Omental fat pad (tissue), 3 donors: ENCODE measurements at regions not wholly inside any gene's neighbourhood (a gene's known extent, or its start where the extent isn't known, plus 50 kb on each side); places are given as distances from the start of the nearest gene placed in this dataset.
A peak's percentile ranks its signal among the peaks of the same experiment; 100 is the strongest.

ENCODE experiments used
- ATAC-seq: fragments of 150-250 bp; one replicate; pipeline ENCODE4 v1.9.1; 2016; ENCODE audit warnings: mild to moderate bottlenecking, moderate library complexity; ENCODE audit not compliant: low FRiP score
- DNase-seq: peaks from one replicate; pipeline ENCODE4 v3.0.0-alpha.2; 2019; ENCODE audit warnings: low spot score
- TF ChIP-seq, protein P1 (sequence below), 3 donors: fragments of 450-650 bp; IDR thresholded peaks; one replicate each; pipeline ENCODE4 v1.5.1; 2016 to 2017; ENCODE audit warnings: antibody characterized with exemption in 3 of 3, mild to moderate bottlenecking in 3 of 3, moderate library complexity in 2 of 3

DNA sequence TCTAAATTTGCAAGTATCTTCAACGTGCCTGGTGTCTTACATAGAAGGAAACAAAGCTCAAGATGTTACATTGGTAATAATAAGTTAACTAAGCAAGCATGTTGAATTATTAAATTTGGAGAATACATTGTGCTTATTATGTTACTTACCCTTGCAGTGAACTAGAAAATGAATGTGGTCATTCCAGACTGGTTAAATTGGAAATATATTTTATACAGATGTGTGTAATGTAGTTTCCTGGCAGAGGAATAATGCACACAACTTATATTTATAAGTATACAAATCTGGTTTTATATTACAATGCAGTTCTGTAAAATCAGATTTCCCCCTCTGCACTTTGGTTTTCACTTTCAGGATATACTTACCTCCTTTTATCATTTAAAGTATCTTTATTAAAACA, 159.9 kb upstream of the SLIT2 start:
- TF ChIP-seq, protein P1, sequence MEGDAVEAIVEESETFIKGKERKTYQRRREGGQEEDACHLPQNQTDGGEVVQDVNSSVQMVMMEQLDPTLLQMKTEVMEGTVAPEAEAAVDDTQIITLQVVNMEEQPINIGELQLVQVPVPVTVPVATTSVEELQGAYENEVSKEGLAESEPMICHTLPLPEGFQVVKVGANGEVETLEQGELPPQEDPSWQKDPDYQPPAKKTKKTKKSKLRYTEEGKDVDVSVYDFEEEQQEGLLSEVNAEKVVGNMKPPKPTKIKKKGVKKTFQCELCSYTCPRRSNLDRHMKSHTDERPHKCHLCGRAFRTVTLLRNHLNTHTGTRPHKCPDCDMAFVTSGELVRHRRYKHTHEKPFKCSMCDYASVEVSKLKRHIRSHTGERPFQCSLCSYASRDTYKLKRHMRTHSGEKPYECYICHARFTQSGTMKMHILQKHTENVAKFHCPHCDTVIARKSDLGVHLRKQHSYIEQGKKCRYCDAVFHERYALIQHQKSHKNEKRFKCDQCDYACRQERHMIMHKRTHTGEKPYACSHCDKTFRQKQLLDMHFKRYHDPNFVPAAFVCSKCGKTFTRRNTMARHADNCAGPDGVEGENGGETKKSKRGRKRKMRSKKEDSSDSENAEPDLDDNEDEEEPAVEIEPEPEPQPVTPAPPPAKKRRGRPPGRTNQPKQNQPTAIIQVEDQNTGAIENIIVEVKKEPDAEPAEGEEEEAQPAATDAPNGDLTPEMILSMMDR (IDR thresholded peaks at IDR 0.05), result no peak
- ATAC-seq (no peak), DNase-seq (no peak)

DNA sequence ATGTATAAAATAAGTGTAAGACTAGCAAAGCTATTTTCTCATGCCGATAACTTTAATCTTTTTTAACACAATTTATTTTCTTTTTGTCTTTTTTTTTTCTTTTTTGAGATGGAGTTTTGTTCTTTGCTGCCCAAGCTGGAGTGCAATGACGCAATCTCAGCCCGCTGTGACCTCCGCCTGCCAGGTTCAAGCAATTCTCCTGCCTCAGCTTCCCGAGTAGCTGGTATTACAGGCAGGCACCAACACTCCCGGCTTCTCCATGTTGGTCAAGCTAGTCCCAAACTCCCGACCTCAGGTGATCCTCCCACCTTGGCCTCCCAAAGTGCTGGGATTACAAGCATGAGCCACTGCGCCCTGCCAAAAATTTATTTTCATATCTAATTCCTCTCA, 164.2 kb upstream of the SLIT2 start:
- ATAC-seq (no peak), DNase-seq (no peak)
- TF ChIP-seq, protein P1 (IDR thresholded peaks at IDR 0.05), result no peak

DNA sequence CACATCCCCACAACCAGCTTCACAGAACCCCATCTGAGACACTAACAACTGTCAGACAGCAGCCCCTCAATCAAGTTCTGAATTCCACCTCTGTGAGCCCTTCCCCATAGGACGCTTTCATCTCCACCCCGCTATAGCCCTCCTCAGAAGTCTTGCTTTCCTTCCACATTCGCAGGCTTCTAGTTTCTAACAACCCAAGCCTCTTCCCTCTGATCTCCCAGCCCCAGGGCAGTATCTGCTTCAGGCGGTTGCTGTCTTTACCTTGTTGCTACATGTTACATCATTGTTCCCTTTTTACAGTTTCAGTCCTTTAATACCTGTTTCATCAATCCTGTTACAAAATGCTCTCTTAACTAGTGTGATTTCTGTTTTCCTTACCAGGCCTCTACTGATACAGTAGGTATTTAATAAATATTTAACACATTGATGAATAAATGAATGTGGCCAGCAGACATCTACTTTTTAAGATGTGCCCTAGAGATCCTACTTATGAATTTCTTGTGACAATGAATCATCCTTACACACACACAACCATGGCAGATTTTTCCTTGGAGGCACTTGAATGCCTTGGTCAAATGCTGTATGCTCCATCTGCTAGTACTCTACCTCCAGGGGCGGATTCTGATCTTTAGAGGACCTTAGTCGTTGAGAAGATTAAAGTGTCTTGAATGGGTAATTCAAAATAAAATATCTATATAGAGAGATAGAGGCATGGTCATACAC, 164.7 kb upstream of the SLIT2 start:
- DNase-seq, result no peak
- TF ChIP-seq, protein P1 (IDR thresholded peaks at IDR 0.05), result no peak
- no peak for ATAC-seq

DNA sequence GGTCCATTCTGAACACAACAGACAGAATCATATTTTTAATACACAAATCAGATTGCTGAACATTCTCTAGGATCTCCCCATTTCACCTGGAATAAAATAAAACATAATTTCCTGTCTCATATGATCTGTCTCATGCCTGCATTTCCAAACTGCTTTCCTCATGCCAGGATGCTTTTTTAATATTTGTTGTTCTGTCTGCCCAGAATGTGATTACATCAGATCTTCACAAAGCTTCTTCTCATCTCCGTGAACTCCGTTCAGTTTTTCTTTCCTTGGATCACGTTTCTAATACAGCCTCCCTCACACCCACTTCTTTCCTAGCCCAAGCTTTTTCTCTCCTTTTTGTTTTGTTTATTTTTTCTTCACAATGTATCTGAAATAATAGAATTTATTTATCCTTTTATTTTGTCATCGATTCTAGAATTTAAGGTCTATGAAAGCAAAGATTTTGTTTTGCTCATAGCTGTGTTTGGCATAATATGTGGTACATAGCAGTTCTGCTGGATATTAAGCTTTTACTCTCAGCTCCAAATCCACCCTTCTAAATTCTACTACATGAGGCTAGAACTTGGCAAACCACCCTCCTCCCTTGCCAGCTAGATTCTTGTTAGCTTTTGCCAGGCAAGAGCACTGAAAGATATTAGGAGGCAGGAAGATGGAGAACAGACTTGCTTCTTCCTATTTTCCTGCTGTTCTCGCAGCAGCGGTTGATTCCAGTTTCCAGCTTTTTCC, 165.5 kb upstream of the SLIT2 start:
- DNase-seq (no peak), ATAC-seq (peak; percentile 62)
- TF ChIP-seq, protein P1 (IDR thresholded peaks at IDR 0.05), result no peak

DNA sequence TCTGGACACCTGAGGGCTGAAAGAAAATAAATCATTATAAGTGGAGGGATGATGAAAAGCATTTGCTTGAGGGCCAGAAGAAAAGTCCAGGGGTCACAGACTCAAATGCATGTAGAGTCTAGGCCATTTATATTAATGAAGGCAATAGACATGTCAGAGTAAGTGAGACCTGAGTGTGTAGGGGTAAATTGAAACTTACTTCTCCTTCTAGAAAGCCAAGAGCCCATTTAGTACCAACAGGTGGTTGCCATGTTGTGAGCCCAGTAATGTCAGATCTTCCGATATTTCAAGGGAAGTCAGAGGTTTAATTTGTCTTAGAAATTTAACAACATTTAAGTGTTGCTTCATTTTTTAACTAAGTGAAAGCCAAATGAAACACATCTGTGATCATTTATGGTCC, 166.1 kb upstream of the SLIT2 start:
- TF ChIP-seq, protein P1 (IDR thresholded peaks at IDR 0.05), result no peak
- DNase-seq (no peak), ATAC-seq (no peak)

DNA sequence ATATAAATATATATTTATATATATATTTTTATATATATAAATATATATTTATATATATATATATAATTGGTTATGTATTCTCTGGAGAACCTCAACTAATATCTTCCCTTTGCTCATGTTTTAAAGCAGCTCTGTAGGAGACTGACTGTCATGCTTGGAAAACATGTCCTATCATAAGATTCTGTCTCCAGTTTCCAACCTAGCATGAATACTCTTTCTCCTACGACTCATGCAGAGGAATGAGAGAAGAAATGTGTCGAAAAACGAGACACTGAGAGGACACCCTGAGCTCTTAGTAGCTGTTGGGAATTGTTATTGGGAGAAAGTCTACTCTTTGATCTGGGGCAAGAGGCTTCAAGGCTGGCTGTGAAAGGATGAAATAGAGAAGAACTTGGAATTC, 166.5 kb upstream of the SLIT2 start:
- TF ChIP-seq, protein P1 (IDR thresholded peaks at IDR 0.05), result no peak
- DNase-seq (no peak), ATAC-seq (no peak)

DNA sequence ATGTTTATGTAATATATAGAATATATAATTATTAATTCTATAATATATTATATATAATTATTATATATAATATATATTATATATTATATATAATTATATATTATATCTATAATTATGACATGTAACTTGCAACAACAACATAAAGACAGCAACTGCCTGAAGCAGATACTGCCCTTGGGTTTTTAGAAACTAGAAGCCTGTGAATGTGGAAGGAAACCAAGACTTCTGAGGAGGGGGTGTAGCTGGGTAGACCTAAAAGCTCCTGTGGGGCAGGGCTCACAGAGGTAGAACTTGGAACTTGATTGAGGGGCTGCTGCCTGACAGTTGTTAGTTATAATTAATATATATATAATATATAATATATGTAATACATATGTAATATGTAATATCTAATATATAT, 167.2 kb upstream of the SLIT2 start:
- DNase-seq, result no peak
- ATAC-seq, result no peak
- TF ChIP-seq, protein P1 (IDR thresholded peaks at IDR 0.05), result no peak
